Adrenal gland (tissue), 9 donors: ENCODE measurements at regions not wholly inside any gene's neighbourhood (a gene's known extent, or its start where the extent isn't known, plus 50 kb on each side); places are given as distances from the start of the nearest gene placed in this dataset.

Experiments used
- DNase-seq, 7 donors: peaks; one replicate each; pipeline ENCODE4 v3.0.0-alpha.2; 2019 to 2020
- H3K27ac ChIP-seq, 5 donors: fragments of 200-600 bp; sonication (generic) in 4 of 5; 1 replicate in 3 of 5; 2 replicates in 2 of 5; pipeline versions ENCODE4 v1.5.1 to v1.8.0; 2016 to 2020; ENCODE audit warnings: mild to moderate bottlenecking in 1 of 5
- H3K27me3 ChIP-seq: fragments of 200-600 bp; 2 replicates; pipeline ENCODE4 v1.8.0; 2021
- H3K36me3 ChIP-seq, 2 donors: fragments of 200-600 bp; replicated peaks in 1 of 2; 1 replicate in 1 of 2; 2 replicates in 1 of 2; pipeline versions ENCODE4 v1.5.1 to v1.8.0; 2018 to 2022
- H3K4me1 ChIP-seq, 2 donors: fragments of 200-600 bp; replicated peaks in 1 of 2; 1 replicate in 1 of 2; 2 replicates in 1 of 2; pipeline versions ENCODE4 v1.5.1 to v1.8.0; 2018 to 2021
- H3K4me3 ChIP-seq, 4 donors: fragments of 200-600 bp; sonication (generic) in 3 of 4; one replicate each; pipeline ENCODE4 v1.5.1; 2016 to 2018
- H3K9me3 ChIP-seq, 3 donors: fragments of 200-600 bp; sonication (generic) in 1 of 3; replicated peaks in 1 of 3; 1 replicate in 2 of 3; 2 replicates in 1 of 3; pipeline versions ENCODE4 v1.5.1 to v1.8.0; 2016 to 2021
- POLR2A ChIP-seq, 2 donors: fragments of 450-650 bp; IDR thresholded peaks; one replicate each; pipeline ENCODE4 v1.6.1; 2017; ENCODE audit warnings: antibody characterized with exemption in 2 of 2, mild to moderate bottlenecking in 2 of 2, moderate library complexity in 1 of 2
- WGBS, 4 donors: extraction: QIAGEN DNeasy Blood & Tissue Kit in 2 of 4; methylation state at CpG; one replicate each; pipeline versions ENCODE4 v1.1.5 to v1.1.7; 2013 to 2017; 5-methylcytosine and 5-hydroxymethylcytosine counted together
- intact Hi-C, 2 donors: fragments of 100-400 bp; cut with DNase I; formaldehyde crosslinking; loops; one replicate each; pipeline versions ENCODE4 v1.14.1 to v1.15.0; 2022 to 2023
- TF ChIP-seq, protein P1 (sequence below), 6 experiments: fragments of 450-650 bp in 4 of 6; fragments of 200-600 bp in 2 of 6; sonication (generic) in 1 of 6; IDR thresholded peaks; 1 replicate in 5 of 6; 2 replicates in 1 of 6; pipeline versions ENCODE4 v1.5.1 to v1.8.0; 2016 to 2021; ENCODE audit warnings: antibody characterized with exemption in 6 of 6, mild to moderate bottlenecking in 2 of 6, moderate library complexity in 1 of 6
- donor health status: healthy with polysubstance abuse.
- donor health status: Bipolar disorder and iron deficiency.
- donor health status: DM: yes; HTN: yes; CAD: no.
- donor health status: DM: no; HTN: no; CAD: no.
- donor health status: DM: no; HTN: no; CAD: no.

DNA sequence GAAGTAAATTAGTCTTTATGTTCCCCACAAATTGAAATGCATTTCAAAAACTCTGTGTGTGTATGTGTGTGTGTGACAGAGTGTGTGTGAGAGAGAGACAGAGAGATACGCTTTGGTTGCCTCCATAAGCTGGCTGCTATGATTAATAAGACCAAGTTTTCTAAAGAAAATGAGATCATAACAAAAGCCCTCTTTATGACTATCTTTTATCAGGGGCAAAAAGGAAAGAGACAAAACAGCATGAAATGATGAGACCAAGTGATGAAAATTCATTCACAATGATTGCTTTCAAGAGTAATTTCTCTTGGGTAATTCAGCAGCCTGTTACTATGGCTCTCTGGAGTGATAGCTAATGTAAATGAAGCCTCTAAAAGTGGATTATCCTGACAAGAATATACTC lies 277.6 kb upstream of the PLEKHG7 start:
- Histone ChIP-seq H3K36me3 (no peaks in the 10 kb centered on the region), H3K27me3 (no peaks in the 10 kb centered on the region), H3K4me3 (no peak overlapping the region), H3K4me1 (peaks cover 0 to 6% of the 10 kb centered on the region in 2 donors), H3K27ac (no peak overlapping the region), H3K9me3 (no peaks in the 10 kb centered on the region)
- intact Hi-C loops: no loop called here
- DNase-seq: no peak
- WGBS, 4 donors: 93 to 97% (median 96%) methylated on average over 1 of the region's 1 CpG
- TF ChIP-seq POLR2A (IDR thresholded peaks at IDR 0.05): no peak
- TF ChIP-seq, protein P1, sequence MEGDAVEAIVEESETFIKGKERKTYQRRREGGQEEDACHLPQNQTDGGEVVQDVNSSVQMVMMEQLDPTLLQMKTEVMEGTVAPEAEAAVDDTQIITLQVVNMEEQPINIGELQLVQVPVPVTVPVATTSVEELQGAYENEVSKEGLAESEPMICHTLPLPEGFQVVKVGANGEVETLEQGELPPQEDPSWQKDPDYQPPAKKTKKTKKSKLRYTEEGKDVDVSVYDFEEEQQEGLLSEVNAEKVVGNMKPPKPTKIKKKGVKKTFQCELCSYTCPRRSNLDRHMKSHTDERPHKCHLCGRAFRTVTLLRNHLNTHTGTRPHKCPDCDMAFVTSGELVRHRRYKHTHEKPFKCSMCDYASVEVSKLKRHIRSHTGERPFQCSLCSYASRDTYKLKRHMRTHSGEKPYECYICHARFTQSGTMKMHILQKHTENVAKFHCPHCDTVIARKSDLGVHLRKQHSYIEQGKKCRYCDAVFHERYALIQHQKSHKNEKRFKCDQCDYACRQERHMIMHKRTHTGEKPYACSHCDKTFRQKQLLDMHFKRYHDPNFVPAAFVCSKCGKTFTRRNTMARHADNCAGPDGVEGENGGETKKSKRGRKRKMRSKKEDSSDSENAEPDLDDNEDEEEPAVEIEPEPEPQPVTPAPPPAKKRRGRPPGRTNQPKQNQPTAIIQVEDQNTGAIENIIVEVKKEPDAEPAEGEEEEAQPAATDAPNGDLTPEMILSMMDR (IDR thresholded peaks at IDR 0.05): no peak

DNA sequence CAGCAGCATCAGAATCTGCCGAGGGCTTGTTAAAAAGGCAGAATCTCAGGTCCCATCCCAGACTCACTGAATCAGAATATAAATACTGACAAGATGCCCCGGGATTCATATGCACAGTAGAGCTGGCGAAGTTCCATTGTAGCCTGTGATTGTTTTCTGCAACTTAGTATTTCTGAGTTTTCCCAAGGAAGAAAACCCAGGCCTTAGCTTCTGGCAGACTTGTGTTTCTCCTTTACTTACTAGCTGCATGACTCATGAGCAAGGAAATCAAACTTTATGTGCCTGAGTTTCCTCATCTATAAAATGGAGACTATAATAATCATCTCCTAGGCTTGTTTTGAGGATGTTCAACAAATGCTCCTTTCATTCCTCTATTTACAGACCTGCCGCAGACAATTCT lies 278.5 kb upstream of the PLEKHG7 start:
- H3K27me3 ChIP-seq: no peaks in the 10 kb centered on the region
- H3K27ac ChIP-seq: no peak overlapping the region
- TF ChIP-seq, protein P1 (IDR thresholded peaks at IDR 0.05): no peak
- no peak for TF ChIP-seq POLR2A (IDR thresholded peaks at IDR 0.05)
- 72 to 87% (median 85%) methylated on average over 4 of the region's 4 CpGs for WGBS, 4 donors
- H3K36me3 ChIP-seq: no peaks in the 10 kb centered on the region
- H3K4me1 ChIP-seq: peaks cover 0 to 6% of the 10 kb centered on the region in 2 donors
- H3K9me3 ChIP-seq: no peaks in the 10 kb centered on the region
- intact Hi-C loops: no loop called here
- no peak for DNase-seq
- H3K4me3 ChIP-seq: no peak overlapping the region

DNA sequence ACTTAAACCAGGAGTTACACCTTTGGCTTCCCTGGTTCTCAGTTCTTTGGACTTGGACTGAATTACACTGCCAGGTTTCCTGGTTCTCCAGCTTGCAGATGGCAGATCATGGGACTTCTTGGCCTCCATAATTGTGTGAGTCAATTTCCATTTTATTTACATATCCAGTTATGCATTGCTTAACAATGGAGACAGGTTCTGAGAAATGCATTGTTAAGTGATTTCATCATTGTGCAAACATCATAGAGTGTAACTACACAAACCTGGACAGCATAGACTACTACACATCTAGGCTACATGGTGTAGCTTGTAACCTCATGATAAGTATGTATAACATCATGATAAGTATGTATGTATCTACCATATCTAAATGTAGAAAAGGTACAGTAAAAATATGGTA lies 276.1 kb upstream of the BTG1 start:
- intact Hi-C loops: no loop called here
- peaks cover 0 to 6% of the 10 kb centered on the region in 2 donors for H3K4me1 ChIP-seq
- TF ChIP-seq, protein P1 (IDR thresholded peaks at IDR 0.05): no peak
- TF ChIP-seq POLR2A (IDR thresholded peaks at IDR 0.05): no peak
- no peak for DNase-seq
- H3K36me3 ChIP-seq: no peaks in the 10 kb centered on the region
- no peak overlapping the region for H3K4me3 ChIP-seq
- H3K9me3 ChIP-seq: no peaks in the 10 kb centered on the region
- no peak overlapping the region for H3K27ac ChIP-seq
- no peaks in the 10 kb centered on the region for H3K27me3 ChIP-seq

DNA sequence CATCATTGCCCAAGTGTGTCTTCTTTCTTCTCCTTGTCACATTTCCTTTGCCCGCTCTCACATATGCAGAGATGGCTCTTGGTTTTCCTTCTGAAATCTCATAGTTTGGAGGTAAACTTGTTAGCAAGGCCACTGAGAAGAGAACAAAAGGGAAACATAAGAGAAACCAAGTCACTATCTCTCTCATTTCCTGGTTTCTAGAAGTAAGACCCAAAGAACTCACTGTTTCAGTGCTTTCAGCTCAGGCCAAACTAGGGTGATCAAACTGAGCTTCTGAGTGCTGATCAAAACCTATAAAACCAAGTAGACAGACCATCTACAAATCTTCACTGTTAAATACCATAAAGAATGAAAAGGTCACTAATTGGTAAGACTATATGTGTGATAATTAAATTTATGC lies 275.4 kb upstream of the BTG1 start:
- WGBS, 4 donors: 88 to 98% (median 93%) methylated on average over 1 of the region's 1 CpG
- H3K36me3 ChIP-seq: no peaks in the 10 kb centered on the region
- no peak for TF ChIP-seq POLR2A (IDR thresholded peaks at IDR 0.05)
- TF ChIP-seq, protein P1 (IDR thresholded peaks at IDR 0.05): no peak
- DNase-seq: no peak
- H3K9me3 ChIP-seq: no peaks in the 10 kb centered on the region
- peaks cover 0 to 6% of the 10 kb centered on the region in 2 donors for H3K4me1 ChIP-seq
- intact Hi-C loops: no loop called here
- no peaks in the 10 kb centered on the region for H3K27me3 ChIP-seq
- H3K27ac ChIP-seq: no peak overlapping the region
- no peak overlapping the region for H3K4me3 ChIP-seq
